B cell (primary cell): ENCODE measurements at regions not wholly inside any gene's neighbourhood (a gene's known extent, or its start where the extent isn't known, plus 50 kb on each side); places are given as distances from the start of the nearest gene placed in this dataset.

ENCODE experiments used
- ATAC-seq: fragments of 200-7000 bp; cut with Tn5 transposase; one replicate; pipeline ENCODE4 v1.10.0; 2021; ENCODE audit warnings: low read depth, mild to moderate bottlenecking, moderate number of reproducible peaks, moderate library complexity
- CTCF ChIA-PET: fragments of 350-600 bp; sonication (Branson Sonifier 250); formaldehyde crosslinking; loops from one replicate; lab custom pipeline; 2021; ENCODE audit warnings: antibody characterized with exemption, inconsistent platforms; lab: Charles Lee
- POLR2A ChIA-PET: fragments of 350-600 bp; sonication (Branson Sonifier 250); formaldehyde crosslinking; loops from one replicate; lab custom pipeline; 2021; ENCODE audit warnings: antibody characterized with exemption; lab: Charles Lee
- DNase-seq: peaks from one replicate; pipeline ENCODE4 v3.0.0; 2013
- H2AFZ ChIP-seq: 2 replicates; pipeline ENCODE4 v1.6.1; 2012; ENCODE audit warnings: mild to moderate bottlenecking, low read depth, low read length; ENCODE audit not compliant: insufficient read depth, poor library complexity, severe bottlenecking
- H3K27ac ChIP-seq, 2 donors: 1 replicate in 1 of 2; 2 replicates in 1 of 2; pipeline ENCODE4 v1.5.1; 2012 to 2013; ENCODE audit warnings: low read length in 2 of 2, mild to moderate bottlenecking in 2 of 2, moderate library complexity in 1 of 2
- H3K27me3 ChIP-seq, 4 experiments: fragments of 200-600 bp in 1 of 4; sonication (generic) in 1 of 4; replicated peaks in 1 of 4; 1 replicate in 2 of 4; 2 replicates in 2 of 4; pipeline versions ENCODE4 v1.6.1 to v1.7.0; 2013 to 2016; ENCODE audit warnings: low read length in 3 of 4, mild to moderate bottlenecking in 2 of 4, mixed read lengths in 1 of 4, moderate library complexity in 1 of 4; ENCODE audit not compliant: insufficient read depth in 4 of 4, control insufficient read depth in 3 of 4; ENCODE audit errors: control extremely low read depth in 1 of 4
- H3K36me3 ChIP-seq, 2 experiments: replicated peaks in 1 of 2; 1 replicate in 1 of 2; 2 replicates in 1 of 2; pipeline versions ENCODE4 v1.6.1 to v1.7.1; 2013; ENCODE audit warnings: low read length in 1 of 2; ENCODE audit not compliant: insufficient read depth in 2 of 2, control insufficient read depth in 1 of 2; ENCODE audit errors: control extremely low read depth in 1 of 2, extremely low read depth in 1 of 2
- H3K4me1 ChIP-seq, 2 donors: fragments of 200-600 bp in 1 of 2; sonication (generic) in 1 of 2; 1 replicate in 1 of 2; 2 replicates in 1 of 2; pipeline versions ENCODE4 v1.5.1 to v1.6.1; 2013 to 2017; ENCODE audit warnings: low read length in 2 of 2; ENCODE audit not compliant: control insufficient read depth in 2 of 2, insufficient read depth in 2 of 2
- H3K4me2 ChIP-seq: replicated peaks from 2 replicates; pipeline ENCODE3; 2012; ENCODE audit warnings: mild to moderate bottlenecking, low read depth, low read length; ENCODE audit not compliant: poor library complexity, severe bottlenecking
- H3K4me3 ChIP-seq, 5 experiments: fragments of 200-600 bp in 1 of 5; sonication (generic) in 1 of 5; 1 replicate in 3 of 5; 2 replicates in 2 of 5; pipeline versions ENCODE4 v1.5.1 to v1.7.0; 2011 to 2016; ENCODE audit warnings: low read length in 4 of 5, mild to moderate bottlenecking in 4 of 5, low read depth in 2 of 5, control low read depth in 1 of 5, moderate library complexity in 1 of 5; ENCODE audit not compliant: insufficient read depth in 1 of 5; ENCODE audit errors: control extremely low read depth in 1 of 5, extremely low read depth in 1 of 5
- H3K79me2 ChIP-seq: fragments of 200-600 bp; sonication (generic); one replicate; pipeline ENCODE4 v1.6.0; 2016; ENCODE audit warnings: low read length; ENCODE audit not compliant: control insufficient read depth, insufficient read depth
- H3K9ac ChIP-seq: fragments of 200-600 bp; sonication (generic); 2 replicates; pipeline ENCODE4 v1.6.1; 2017; ENCODE audit warnings: mild to moderate bottlenecking, low read length, moderate library complexity
- H3K9me3 ChIP-seq, 3 donors: one replicate each; pipeline versions ENCODE4 v1.6.1 to v1.7.1; 2013; ENCODE audit warnings: low read length in 2 of 3; ENCODE audit not compliant: control insufficient read depth in 2 of 3, insufficient read depth in 1 of 3; ENCODE audit errors: control extremely low read depth in 1 of 3
- H4K20me1 ChIP-seq: 2 replicates; pipeline ENCODE4 v1.6.0; 2012; ENCODE audit warnings: mild to moderate bottlenecking, low read length; ENCODE audit not compliant: insufficient read depth, control insufficient read depth, poor library complexity, severe bottlenecking
- H3K27ac Mint-ChIP-seq: one replicate; pipeline ENCODE4 v1.8.0; 2021; ENCODE audit warnings: mixed read lengths
- H3K27me3 Mint-ChIP-seq: one replicate; pipeline ENCODE4 v1.8.0; 2021; ENCODE audit warnings: mixed read lengths
- H3K4me1 Mint-ChIP-seq: one replicate; pipeline ENCODE4 v1.8.0; 2021; ENCODE audit warnings: mixed read lengths
- H3K4me3 Mint-ChIP-seq: one replicate; pipeline ENCODE4 v1.8.0; 2021; ENCODE audit warnings: mixed read lengths
- H3K9me3 Mint-ChIP-seq: one replicate; pipeline ENCODE4 v1.8.0; 2022; ENCODE audit warnings: mixed read lengths; ENCODE audit not compliant: insufficient read depth
- CTCF ChIP-seq: fragments of 200-600 bp; IDR thresholded peaks from one replicate; pipeline ENCODE4 v1.8.0; 2022; ENCODE audit warnings: antibody characterized with exemption, mild to moderate bottlenecking
- EZH2 ChIP-seq: IDR thresholded peaks from 2 replicates; pipeline ENCODE4 v1.6.1; 2012; ENCODE audit warnings: borderline replicate concordance, low read depth, mild to moderate bottlenecking, moderate library complexity, low read length; ENCODE audit not compliant: insufficient read depth, poor library complexity, severe bottlenecking
- WGBS: methylation state at CpG from one replicate; pipeline ENCODE4 v1.1.5; 2013; ENCODE audit warnings: missing lambda C conversion rate; ENCODE audit not compliant: insufficient coverage; 5-methylcytosine and 5-hydroxymethylcytosine counted together
- intact Hi-C: fragments of 100-400 bp; cut with micrococcal nuclease; formaldehyde crosslinking; loops from one replicate; pipeline ENCODE4 v1.10.0; 2022

GRCh38 chr1:30656171-30656940 lies 67.0 kb downstream of the MATN1 start:
- DNase-seq: no peak
- Mint-ChIP-seq H3K4me1 (no peaks in the 10 kb centered on the region), H3K27ac (no peak overlapping the region), H3K27me3 (peaks cover 8% of the 10 kb centered on the region), H3K9me3 (no peaks in the 10 kb centered on the region), H3K4me3 (no peak overlapping the region)
- Histone ChIP-seq H3K4me1 (no peaks in the 10 kb centered on the region), H3K4me2 (no peak overlapping the region), H3K36me3 (no peaks in the 10 kb centered on the region), H3K9me3 (peaks cover 0 to 16% (median 0%) of the 10 kb centered on the region in 3 donors), H3K27me3 (peaks cover 0 to 13% (median 0%) of the 10 kb centered on the region in 4 experiments), H3K79me2 (no peaks in the 10 kb centered on the region), H4K20me1 (no peaks in the 10 kb centered on the region), H3K9ac (no peak overlapping the region), H2AFZ (no peak overlapping the region), H3K27ac (no peak overlapping the region), H3K4me3 (no peak overlapping the region)
- CTCF ChIA-PET: no interaction called here
- intact Hi-C loops: no loop called here
- ATAC-seq: no peak
- POLR2A ChIA-PET: no interaction called here
- TF ChIP-seq EZH2: no peak
- no peak for TF ChIP-seq CTCF
- 76% methylated on average over 22 of the region's 27 CpGs for WGBS

DNA sequence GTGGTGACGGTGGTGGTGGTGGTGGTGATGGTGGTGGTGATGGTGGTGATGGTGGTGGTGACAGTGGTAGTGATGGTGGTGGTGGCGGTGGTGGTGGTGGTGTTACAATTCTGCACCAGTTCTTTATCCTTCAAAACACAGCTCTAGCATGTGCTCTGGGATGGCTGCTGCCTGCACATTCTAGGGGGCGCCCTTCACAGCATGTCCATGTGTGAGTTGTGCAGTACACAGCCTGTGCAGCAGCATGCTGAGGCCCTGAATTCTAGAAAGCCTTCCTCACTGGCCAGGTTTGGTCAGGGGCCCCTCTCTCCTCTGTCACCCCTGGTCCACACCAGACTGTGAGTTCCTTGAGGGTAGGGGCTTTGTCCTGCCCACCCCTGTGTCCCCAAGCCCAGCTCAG lies 67.7 kb downstream of the MATN1 start:
- Mint-ChIP-seq H3K4me1 (no peaks in the 10 kb centered on the region), H3K4me3 (no peak overlapping the region), H3K9me3 (no peaks in the 10 kb centered on the region), H3K27me3 (peaks cover 11% of the 10 kb centered on the region), H3K27ac (no peak overlapping the region)
- Histone ChIP-seq H3K36me3 (no peaks in the 10 kb centered on the region), H3K27me3 (peaks cover 0 to 16% (median 0%) of the 10 kb centered on the region in 4 experiments), H3K4me3 (no peak overlapping the region), H3K4me1 (no peaks in the 10 kb centered on the region), H3K4me2 (no peak overlapping the region), H4K20me1 (no peaks in the 10 kb centered on the region), H3K9ac (no peak overlapping the region), H3K79me2 (no peaks in the 10 kb centered on the region), H3K27ac (no peak overlapping the region), H2AFZ (no peak overlapping the region), H3K9me3 (peaks cover 0 to 16% (median 0%) of the 10 kb centered on the region in 3 donors)
- ChIA-PET POLR2A (no interaction called here), CTCF (no interaction called here)
- TF ChIP-seq CTCF: no peak
- TF ChIP-seq EZH2: no peak
- no peak for DNase-seq
- WGBS: 89% methylated on average over 1 of the region's 3 CpGs
- no peak for ATAC-seq
- intact Hi-C loops: no loop called here
